GM18517 (cell line): ENCODE measurements at regions not wholly inside any gene's neighbourhood (a gene's known extent, or its start where the extent isn't known, plus 50 kb on each side); places are given as distances from the start of the nearest gene placed in this dataset.
"Not testable (repeated sequence)": the region's sequence is repeated elsewhere in the genome, so short reads cannot be mapped to it uniquely, and the experiment has no call there.

Experiments
- ATAC-seq: cut with Tn5 transposase; IDR thresholded peaks from one replicate; pipeline ENCODE4 v1.9.1; 2021; ENCODE audit warnings: mild to moderate bottlenecking, moderate library complexity; ENCODE audit not compliant: unreplicated experiment

GRCh38 chr2:187206471-187206870 lies 241.6 kb downstream of the CALCRL start:
- ATAC-seq: no peak

GRCh38 chr2:187206071-187206470 lies 242.0 kb downstream of the CALCRL start:
- no peak for ATAC-seq

- ATAC-seq: no peak
Observed at GRCh38 chr2:187198136-187198535, 249.9 kb downstream of the CALCRL start.

- ATAC-seq: no peak
Observed at GRCh38 chr2:187194049-187194448, 254.0 kb downstream of the CALCRL start.

- ATAC-seq: no peak
Observed at GRCh38 chr2:187188783-187189631, 259.0 kb downstream of the CALCRL start.

- no peak for ATAC-seq
Observed at GRCh38 chr2:187187519-187187918, 260.5 kb downstream of the CALCRL start.

GRCh38 chr2:187180529-187180928 lies 267.5 kb downstream of the CALCRL start:
- no peak for ATAC-seq

- not testable (repeated sequence) for ATAC-seq
Observed at GRCh38 chr2:187178876-187179275, 269.2 kb downstream of the CALCRL start.

GRCh38 chr2:187177253-187177652 lies 270.8 kb downstream of the CALCRL start:
- ATAC-seq: no peak

GRCh38 chr2:187174582-187174981 lies 273.5 kb downstream of the CALCRL start:
- no peak for ATAC-seq

- no peak for ATAC-seq
Observed at GRCh38 chr2:187171318-187171717, 276.7 kb downstream of the CALCRL start.

GRCh38 chr2:187169864-187170263 lies 278.2 kb downstream of the CALCRL start:
- no peak for ATAC-seq

- peak; percentile 84 for ATAC-seq
Observed at GRCh38 chr2:187168720-187169713, 279.0 kb downstream of the CALCRL start.

- no peak for ATAC-seq
Observed at GRCh38 chr2:187167491-187167890, 280.6 kb downstream of the CALCRL start.

GRCh38 chr2:187165936-187166610 lies 282.0 kb downstream of the CALCRL start:
- ATAC-seq: no peak

- ATAC-seq: no peak
Observed at GRCh38 chr2:187158452-187158851, 289.6 kb downstream of the CALCRL start.

- no peak for ATAC-seq
Observed at GRCh38 chr2:187157046-187157445, 291.0 kb downstream of the CALCRL start.

- ATAC-seq: no peak
Observed at GRCh38 chr2:187155476-187155875, 292.6 kb downstream of the CALCRL start.

- ATAC-seq: no peak
Observed at GRCh38 chr2:187150670-187151069, 297.4 kb downstream of the CALCRL start.

- ATAC-seq: no peak
Observed at GRCh38 chr2:187148059-187148714, 299.2 kb upstream of the ZSWIM2 start.
